Smooth muscle cell (in vitro differentiated cells): ENCODE measurements at regions not wholly inside any gene's neighbourhood (a gene's known extent, or its start where the extent isn't known, plus 50 kb on each side); places are given as distances from the start of the nearest gene placed in this dataset.

ENCODE experiments used
- DNase-seq: peaks from one replicate; lab custom pipeline; 2025; ENCODE audit not compliant: unreplicated experiment; lab: John Stamatoyannopoulos, UW
- H2AFZ ChIP-seq: fragments of 200-600 bp; sonication (generic); 2 replicates; pipeline ENCODE4 v1.6.0; 2016; ENCODE audit warnings: antibody characterized with exemption, low read depth, mild to moderate bottlenecking
- H3F3A ChIP-seq: fragments of 200-600 bp; sonication (generic); 2 replicates; pipeline ENCODE4 v1.6.0; 2017; ENCODE audit warnings: antibody characterized with exemption, low read depth
- H3K27ac ChIP-seq: fragments of 200-600 bp; sonication (generic); 2 replicates; pipeline ENCODE4 v1.5.1; 2016; ENCODE audit warnings: low read depth, mild to moderate bottlenecking
- H3K27me3 ChIP-seq: fragments of 200-600 bp; sonication (generic); 2 replicates; pipeline ENCODE4 v1.6.1; 2016; ENCODE audit warnings: low read depth, mild to moderate bottlenecking
- H3K36me3 ChIP-seq: fragments of 200-600 bp; sonication (generic); 2 replicates; pipeline ENCODE4 v1.5.1; 2016; ENCODE audit warnings: low read depth
- H3K4me1 ChIP-seq: fragments of 200-600 bp; sonication (generic); 2 replicates; pipeline ENCODE4 v1.5.1; 2016; ENCODE audit warnings: low read depth
- H3K4me2 ChIP-seq: fragments of 200-600 bp; sonication (generic); 2 replicates; pipeline ENCODE4 v1.6.0; 2016; ENCODE audit warnings: mild to moderate bottlenecking
- H3K4me3 ChIP-seq: fragments of 200-600 bp; sonication (generic); 2 replicates; pipeline ENCODE4 v1.5.1; 2016; ENCODE audit warnings: mild to moderate bottlenecking
- H3K79me2 ChIP-seq: fragments of 200-600 bp; sonication (generic); 2 replicates; pipeline ENCODE4 v1.6.0; 2016; ENCODE audit warnings: low read depth, mild to moderate bottlenecking
- H3K9ac ChIP-seq: fragments of 200-600 bp; sonication (generic); 2 replicates; pipeline ENCODE4 v1.6.0; 2016; ENCODE audit warnings: low read depth
- H3K9me3 ChIP-seq: fragments of 200-600 bp; sonication (generic); replicated peaks from 2 replicates; pipeline ENCODE4 v1.5.1; 2016; ENCODE audit warnings: low read depth
- H4K20me1 ChIP-seq: fragments of 200-600 bp; sonication (generic); 2 replicates; pipeline ENCODE4 v1.6.0; 2016; ENCODE audit warnings: low read depth
- CTCF ChIP-seq: fragments of 200-600 bp; sonication (generic); IDR thresholded peaks from 2 replicates; pipeline ENCODE4 v1.5.1; 2017; ENCODE audit warnings: borderline replicate concordance, mild to moderate bottlenecking, antibody characterized with exemption; ENCODE audit not compliant: insufficient read depth, poor library complexity, severe bottlenecking
- WGBS: methylation state at CpG from one replicate; pipeline ENCODE4 v1.1.7; 2016; ENCODE audit warnings: low lambda C conversion rate; 5-methylcytosine and 5-hydroxymethylcytosine counted together

- Histone ChIP-seq H3K4me2 (no peak overlapping the region), H3K9ac (peak overlapping the region; percentile 28), H3K9me3 (no peaks in the 10 kb centered on the region), H3K27ac (peak overlapping the region; percentile 82), H3K4me1 (no peaks in the 10 kb centered on the region), H3K79me2 (no peaks in the 10 kb centered on the region), H3K27me3 (no peaks in the 10 kb centered on the region), H4K20me1 (no peaks in the 10 kb centered on the region), H3K4me3 (no peak overlapping the region), H3K36me3 (no peaks in the 10 kb centered on the region), H2AFZ (no peak overlapping the region), H3F3A (no peaks in the 10 kb centered on the region)
- DNase-seq: no peak
- 42% methylated on average over 4 of the region's 4 CpGs for WGBS
- TF ChIP-seq CTCF: no peak
Measured at GRCh38 chr9:30723656-30724055, 1660.8 kb upstream of the ACO1 start.

GRCh38 chr9:30732060-30732459 is 1652.4 kb upstream of the ACO1 start:
- Histone ChIP-seq H3K9ac (no peak overlapping the region), H3K27me3 (peaks cover 6% of the 10 kb centered on the region), H3K4me3 (no peak overlapping the region), H3K36me3 (no peaks in the 10 kb centered on the region), H4K20me1 (no peaks in the 10 kb centered on the region), H3K9me3 (no peaks in the 10 kb centered on the region), H3K4me2 (no peak overlapping the region), H3K27ac (no peak overlapping the region), H3K79me2 (no peaks in the 10 kb centered on the region), H3K4me1 (no peaks in the 10 kb centered on the region), H2AFZ (no peak overlapping the region), H3F3A (no peaks in the 10 kb centered on the region)
- no peak for DNase-seq
- WGBS: 81% methylated on average over 5 of the region's 5 CpGs
- TF ChIP-seq CTCF: no peak

- Histone ChIP-seq H3K4me2 (no peak overlapping the region), H4K20me1 (no peaks in the 10 kb centered on the region), H3K79me2 (no peaks in the 10 kb centered on the region), H3F3A (no peaks in the 10 kb centered on the region), H2AFZ (no peak overlapping the region), H3K27me3 (no peaks in the 10 kb centered on the region), H3K4me1 (no peaks in the 10 kb centered on the region), H3K27ac (no peak overlapping the region), H3K36me3 (no peaks in the 10 kb centered on the region), H3K4me3 (no peak overlapping the region), H3K9me3 (no peaks in the 10 kb centered on the region), H3K9ac (no peak overlapping the region)
- DNase-seq: no peak
- TF ChIP-seq CTCF: no peak
- WGBS: 86% methylated on average over 2 of the region's 2 CpGs
Measured at GRCh38 chr9:30744871-30745270, 1639.6 kb upstream of the ACO1 start.

- no peaks in the 10 kb centered on the region for H3K9me3 ChIP-seq
- no peaks in the 10 kb centered on the region for H3K4me1 ChIP-seq
- no peak overlapping the region for H2AFZ ChIP-seq
- no peaks in the 10 kb centered on the region for H3F3A ChIP-seq
- H3K4me2 ChIP-seq: no peak overlapping the region
- H3K27me3 ChIP-seq: no peaks in the 10 kb centered on the region
- no peak for DNase-seq
- no peaks in the 10 kb centered on the region for H3K79me2 ChIP-seq
- no peak overlapping the region for H3K9ac ChIP-seq
- no peak overlapping the region for H3K27ac ChIP-seq
- no peaks in the 10 kb centered on the region for H4K20me1 ChIP-seq
- TF ChIP-seq CTCF: no peak
- H3K4me3 ChIP-seq: no peak overlapping the region
- H3K36me3 ChIP-seq: no peaks in the 10 kb centered on the region
Measured at GRCh38 chr9:30746589-30746988, 1637.9 kb upstream of the ACO1 start.
